Cardiac septum (tissue), 1 donor: ENCODE measurements at regions not wholly inside any gene's neighbourhood (a gene's known extent, or its start where the extent isn't known, plus 50 kb on each side); places are given as distances from the start of the nearest gene placed in this dataset.
"Not testable (repeated sequence)": the region's sequence is repeated elsewhere in the genome, so short reads cannot be mapped to it uniquely, and the experiment has no call there.

Source experiments
- DNase-seq: peaks from one replicate; pipeline ENCODE4 v3.0.0-alpha.2; 2020; ENCODE audit warnings: low spot score
- intact Hi-C: fragments of 100-400 bp; cut with DNase I; formaldehyde crosslinking; loops from one replicate; pipeline ENCODE4 v1.14.0; 2022
- donor health status: DM: no; HTN: no; CAD: no.

DNA sequence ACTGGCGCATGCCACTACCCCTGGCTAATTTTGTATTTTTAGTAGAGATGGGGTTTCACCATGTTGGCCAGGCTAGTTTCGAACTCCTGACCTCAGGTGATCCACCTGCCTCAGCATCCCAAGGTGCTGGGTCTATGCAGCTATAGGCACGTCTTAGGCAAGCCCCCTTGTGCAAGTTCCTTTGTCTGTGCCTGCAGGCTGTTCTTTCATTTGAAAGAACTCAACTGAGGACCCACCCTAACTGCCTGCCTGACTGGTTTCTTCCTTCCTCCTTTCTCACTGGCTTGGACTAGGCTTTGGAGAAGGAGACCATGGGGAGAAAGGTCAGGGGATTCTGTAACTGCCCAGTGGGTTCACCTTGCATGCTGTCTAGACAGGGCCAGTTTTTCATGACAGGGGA lies 361.0 kb downstream of the TYW1 start:
- DNase-seq, intact Hi-C loops: not testable (repeated sequence)

DNA sequence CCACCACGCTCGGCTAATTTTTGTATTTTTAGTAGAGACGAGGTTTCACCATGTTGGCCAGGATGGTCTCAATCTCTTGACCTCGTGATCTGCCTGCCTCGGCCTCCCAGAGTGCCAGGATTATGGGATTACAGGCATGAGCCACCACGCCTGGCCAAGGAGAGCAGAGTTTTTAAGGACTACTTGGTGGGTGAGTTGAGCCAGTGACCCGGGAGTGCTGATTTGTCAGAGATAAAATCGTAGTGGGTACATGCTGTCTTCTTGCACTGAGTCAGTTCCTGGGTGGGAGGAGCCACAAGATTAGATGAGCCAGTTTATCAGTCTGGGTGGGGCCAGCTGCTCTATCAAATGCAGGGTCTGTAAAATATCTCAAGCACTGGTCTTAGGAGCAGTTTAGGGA lies 361.7 kb downstream of the TYW1 start:
- intact Hi-C loops = not testable (repeated sequence)

DNA sequence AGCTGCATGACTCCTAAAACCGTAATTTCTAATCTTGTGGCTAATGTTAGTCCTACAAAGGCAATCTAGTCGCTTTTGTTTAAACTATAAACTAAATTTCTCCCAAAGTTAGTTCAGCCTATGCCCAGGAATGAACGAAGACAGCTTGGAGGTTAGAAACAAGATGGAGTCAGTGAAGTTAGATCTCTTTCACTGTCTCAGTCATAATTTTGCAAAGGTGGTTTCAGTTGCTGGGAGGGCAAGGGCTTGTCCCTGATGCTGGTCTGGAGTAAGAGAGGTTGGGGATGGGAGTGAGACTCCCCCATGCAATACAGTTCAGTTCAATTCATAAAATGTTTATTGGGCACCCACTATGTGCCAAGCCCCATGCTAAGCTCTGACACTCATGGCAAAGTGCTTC lies 362.1 kb downstream of the TYW1 start:
- DNase-seq, intact Hi-C loops: not testable (repeated sequence)

More for the DNA sequence above, 361.7 kb downstream of the TYW1 start:
- DNase-seq = peak; percentile 24

DNA sequence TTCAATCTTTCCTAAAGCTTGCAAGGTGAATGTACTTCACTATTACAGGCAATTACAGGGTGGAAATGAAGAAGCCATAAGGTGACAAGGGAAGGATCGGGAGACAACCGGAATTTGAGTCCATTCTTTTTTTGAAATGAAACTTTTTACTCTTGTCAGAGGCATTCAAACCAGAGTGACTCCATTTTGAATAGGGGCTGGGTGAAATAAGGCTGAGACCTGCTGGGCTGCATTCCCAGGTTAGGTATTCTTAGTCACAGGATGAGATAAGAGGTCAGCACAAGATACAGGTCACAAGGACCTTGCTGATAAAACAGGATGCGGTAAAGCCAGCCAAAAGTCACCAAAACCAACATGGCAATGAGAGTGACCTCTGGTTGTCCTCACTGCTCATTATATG lies 363.3 kb downstream of the TYW1 start:
- peak; percentile 10 for DNase-seq
- intact Hi-C loops = no loop called here

DNA sequence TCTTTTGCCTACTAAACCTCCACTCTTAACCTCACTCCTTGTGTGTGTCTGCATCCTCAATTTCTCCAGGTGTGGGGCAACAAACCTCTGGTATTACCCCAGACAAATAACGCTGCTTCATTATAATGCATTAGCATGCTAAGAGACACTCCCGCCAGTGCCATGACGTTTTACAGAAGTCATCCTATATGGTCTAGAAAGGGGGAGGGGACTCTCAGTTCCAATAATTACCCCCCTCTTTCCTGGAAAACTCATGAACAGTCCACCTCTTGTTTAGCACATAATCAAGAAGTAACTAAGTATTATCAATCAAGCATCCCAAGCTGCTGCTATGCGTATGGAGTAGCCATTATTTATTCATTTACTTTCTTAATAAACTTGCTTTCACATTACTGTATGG lies 364.5 kb downstream of the TYW1 start:
- peak; percentile 20 for DNase-seq
- intact Hi-C loops = no loop called here

DNA sequence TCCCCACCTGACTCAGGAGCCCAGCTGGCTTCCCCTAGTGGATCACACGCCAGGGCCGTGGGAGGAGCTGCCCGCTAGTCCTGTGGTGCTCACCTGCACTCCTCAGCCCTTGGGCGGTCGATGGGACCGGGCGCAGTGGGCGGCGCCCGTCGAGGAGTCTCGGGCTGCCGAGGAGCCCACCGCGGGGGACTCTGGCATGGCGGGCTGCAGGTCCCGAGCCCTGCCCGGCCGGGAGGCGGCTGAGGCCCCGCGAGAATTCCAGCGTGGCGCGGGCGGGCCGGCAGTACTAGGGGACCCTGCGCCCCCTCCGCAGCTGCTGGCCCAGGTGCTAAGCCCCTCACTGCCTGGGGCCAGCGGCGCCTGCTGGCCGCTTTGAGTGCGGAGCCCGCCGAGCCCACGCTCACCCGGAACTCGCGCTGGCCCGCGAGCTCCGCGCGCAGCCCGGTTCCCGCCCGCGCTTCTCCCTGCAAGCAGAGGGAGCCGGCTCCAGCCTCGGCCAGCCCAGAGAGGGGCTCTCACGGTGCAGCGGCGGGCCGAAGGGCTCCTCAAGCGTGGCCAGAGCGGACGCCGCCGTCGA lies 367.9 kb downstream of the TYW1 start:
- no peak for DNase-seq
- intact Hi-C loops = no loop called here

DNA sequence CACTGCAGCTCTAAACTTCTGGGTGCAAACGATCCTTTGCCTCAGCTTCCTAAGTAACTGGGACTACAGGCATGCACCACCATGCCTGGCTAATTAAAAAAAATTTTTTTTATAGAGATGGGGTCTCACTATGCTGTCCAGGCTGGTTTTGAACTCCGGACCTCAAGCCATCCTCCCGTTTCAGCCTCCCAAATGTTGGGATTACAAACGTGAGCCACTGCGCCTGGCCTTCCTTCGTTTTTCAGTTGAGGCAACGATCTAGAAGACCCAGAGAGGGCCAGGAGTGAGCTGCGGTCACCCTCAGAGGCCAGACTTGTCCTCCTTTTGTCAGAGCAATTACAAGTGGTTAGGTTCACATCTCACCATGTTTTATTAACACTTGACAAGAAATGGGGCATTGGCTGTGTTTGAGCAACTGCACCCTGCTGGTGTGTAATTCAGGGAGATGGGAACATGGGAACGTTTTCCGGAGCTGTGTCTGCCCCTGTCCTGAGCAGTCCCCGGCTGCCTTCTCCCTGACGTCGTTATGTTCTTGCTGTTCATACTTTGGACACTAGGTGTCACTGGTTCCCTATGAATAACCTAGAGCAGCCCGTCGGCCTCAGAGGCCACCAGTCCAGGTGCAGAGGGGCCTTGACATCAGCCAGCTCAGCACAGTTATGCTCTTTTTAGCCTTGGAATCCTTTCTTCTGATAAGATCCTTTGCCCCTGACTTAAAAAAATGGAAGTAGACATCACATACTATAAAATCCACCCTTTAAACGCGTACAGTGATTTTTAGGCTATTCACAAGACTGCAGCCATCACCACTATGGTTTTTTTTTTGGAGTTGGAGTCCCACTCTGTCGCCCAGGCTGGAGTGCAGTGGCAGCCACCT lies 375.0 kb downstream of the TYW1 start:
- DNase-seq = no peak
- intact Hi-C loops = no loop called here

DNA sequence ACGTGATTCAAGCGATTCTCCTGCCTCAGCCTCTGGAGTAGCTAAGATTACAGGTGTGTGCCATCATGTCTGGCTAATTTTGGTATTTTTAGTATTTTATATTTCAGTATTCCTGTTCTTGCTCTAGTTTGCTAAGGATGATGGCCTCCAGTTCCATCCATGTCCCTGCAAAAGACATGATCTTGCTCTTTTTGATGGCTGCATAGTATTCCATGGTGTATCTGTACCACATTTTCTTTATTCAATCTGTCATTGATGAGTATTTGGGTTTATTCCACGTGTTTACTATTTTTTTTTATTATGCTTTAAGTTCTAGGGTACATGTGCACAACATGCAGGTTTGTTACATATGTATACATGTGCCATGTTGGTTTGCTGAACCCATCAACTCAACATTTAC lies 376.8 kb downstream of the TYW1 start:
- intact Hi-C loops, DNase-seq: not testable (repeated sequence)

DNA sequence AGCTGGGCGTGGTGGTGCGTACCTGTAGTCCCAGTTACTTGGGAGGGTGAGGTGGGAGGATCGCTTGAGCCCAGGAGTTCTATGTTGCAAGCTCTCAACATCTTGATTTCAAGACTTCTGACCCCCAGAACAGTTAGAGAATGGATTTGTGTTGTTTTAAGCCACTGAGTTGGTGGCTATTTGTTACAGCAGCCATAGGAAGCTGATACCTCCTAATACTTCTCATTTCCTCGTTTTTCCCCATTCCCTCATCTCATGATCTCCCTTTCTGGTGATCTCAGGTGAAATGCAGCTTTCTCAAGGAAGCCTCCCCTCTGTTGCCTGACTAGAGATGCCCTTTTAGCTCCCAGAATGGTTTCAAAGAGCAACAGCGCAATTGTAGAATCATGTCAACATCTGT lies 378.8 kb downstream of the TYW1 start:
- intact Hi-C loops = no loop called here
- no peak for DNase-seq

DNA sequence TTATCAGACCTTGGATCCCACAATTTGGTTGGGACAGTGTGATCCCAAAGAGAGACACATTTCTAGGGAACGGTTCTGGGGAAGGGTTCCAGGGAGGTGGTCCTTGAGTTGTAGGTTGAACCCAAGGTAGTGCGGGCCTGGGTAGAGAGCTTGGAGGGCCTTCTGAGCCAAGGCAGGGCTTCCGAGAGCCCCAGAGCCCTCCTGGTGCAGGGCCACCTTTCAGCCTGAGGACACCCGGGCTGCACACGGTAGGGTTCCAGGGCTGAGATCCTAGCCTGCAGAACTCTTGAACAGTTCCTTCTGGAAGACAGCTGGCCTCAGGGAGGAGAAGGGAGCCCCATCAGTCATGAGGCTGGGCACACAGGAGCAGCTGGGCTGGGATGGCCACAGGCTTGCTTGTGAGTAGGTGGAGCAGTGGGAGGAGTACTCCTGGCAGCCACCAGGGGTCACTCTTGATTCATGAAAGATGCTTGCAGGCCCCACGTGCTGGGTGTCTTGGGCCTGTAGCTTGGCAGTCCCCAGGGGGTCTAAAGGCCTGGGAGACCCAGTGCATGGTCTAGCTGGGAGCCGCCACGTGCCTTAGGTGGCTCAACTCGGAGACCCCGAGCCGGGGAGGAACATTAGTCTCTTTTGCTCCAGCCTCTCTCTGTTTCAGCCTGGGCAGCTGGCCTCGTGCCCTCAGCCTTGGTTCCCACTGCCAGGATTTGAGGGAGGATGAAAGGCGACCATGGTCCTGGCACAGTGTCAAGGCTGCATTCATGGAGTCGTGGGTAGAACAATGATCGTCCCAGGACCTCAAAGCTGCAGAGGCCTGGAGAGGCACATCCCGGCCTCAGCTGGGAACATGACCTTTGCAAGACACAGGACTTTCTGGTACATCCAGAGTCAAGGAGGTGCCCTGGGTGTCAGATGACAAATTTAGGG lies 381.6 kb downstream of the TYW1 start:
- peak; percentile 76 for DNase-seq
- intact Hi-C loops = no loop called here

DNA sequence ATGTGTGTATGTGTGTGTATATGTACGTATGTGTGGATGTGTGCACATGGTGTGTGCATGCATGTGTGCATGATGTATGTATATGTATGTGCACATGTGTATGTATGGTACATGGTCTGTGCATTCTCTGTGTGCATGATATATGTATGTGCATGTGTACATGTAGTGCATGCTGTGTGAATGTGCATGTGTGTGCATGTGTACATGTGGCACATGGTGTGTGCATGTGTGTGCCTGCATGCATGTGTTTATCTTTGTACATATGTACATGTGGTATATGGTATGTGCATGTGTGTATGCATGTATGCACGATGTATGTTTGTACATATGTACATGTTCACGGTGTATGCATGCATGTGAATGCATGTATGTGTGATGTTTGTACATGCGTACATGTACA lies 383.7 kb downstream of the TYW1 start:
- intact Hi-C loops = no loop called here
- no peak for DNase-seq

DNA sequence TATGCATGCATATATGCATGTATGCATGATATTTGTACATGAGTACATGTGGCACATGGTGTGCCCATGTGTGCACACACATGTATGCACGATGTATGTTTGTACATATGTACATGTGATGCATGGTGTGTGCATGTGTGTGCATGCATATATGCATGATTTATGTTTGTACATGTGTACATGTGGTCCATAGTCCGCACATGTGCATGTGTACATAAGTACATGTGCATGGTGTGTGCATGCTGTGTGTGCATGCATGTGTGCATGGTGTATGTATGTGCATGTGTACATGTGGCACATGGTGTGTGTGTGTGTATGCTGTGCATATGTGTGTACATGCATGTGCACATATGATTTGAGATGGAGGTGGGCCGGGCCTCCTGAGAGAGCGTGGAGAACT lies 384.2 kb downstream of the TYW1 start:
- DNase-seq = no peak
- intact Hi-C loops = no loop called here

DNA sequence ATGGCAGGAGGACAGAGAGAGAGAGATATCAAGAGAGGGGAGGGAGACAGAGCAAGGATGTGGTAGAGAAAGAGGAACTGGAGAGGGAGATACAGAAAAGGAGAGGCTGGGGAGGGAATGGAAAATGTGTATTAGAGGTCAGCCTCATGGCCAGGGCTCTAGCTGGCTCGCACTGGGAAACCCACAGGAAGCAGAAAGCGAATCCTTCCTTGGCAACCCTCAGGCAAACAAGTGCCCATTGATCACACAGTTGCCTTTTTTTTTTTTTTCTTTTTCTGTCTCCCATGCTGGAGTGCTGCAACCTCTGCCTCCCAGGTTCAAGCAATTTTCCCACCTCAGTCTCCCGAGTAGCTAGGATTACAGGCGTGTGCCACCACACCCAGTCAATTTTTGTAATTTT lies 391.2 kb downstream of the TYW1 start:
- intact Hi-C loops = no loop called here
- no peak for DNase-seq

DNA sequence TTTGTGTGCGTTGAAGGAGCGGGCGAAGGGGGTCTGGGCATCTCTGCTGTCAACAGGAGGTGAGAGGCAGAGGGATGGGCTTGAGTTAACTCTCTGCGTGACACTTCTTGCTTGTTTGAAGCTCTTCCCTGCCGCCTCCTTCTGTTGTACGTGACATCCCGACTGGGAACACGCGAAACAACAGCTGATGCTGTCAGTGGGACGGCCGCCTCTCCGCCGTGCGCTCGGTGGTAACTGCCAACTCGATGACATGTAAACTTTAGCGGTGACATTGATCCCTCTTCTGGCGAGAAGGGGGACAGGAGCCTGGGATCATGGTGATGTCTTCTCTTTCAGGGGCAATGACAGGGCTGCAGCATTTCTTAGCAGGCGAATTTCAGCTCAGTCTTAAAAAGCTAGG lies 394.5 kb downstream of the TYW1 start:
- DNase-seq = no peak
- intact Hi-C loops = no loop called here

DNA sequence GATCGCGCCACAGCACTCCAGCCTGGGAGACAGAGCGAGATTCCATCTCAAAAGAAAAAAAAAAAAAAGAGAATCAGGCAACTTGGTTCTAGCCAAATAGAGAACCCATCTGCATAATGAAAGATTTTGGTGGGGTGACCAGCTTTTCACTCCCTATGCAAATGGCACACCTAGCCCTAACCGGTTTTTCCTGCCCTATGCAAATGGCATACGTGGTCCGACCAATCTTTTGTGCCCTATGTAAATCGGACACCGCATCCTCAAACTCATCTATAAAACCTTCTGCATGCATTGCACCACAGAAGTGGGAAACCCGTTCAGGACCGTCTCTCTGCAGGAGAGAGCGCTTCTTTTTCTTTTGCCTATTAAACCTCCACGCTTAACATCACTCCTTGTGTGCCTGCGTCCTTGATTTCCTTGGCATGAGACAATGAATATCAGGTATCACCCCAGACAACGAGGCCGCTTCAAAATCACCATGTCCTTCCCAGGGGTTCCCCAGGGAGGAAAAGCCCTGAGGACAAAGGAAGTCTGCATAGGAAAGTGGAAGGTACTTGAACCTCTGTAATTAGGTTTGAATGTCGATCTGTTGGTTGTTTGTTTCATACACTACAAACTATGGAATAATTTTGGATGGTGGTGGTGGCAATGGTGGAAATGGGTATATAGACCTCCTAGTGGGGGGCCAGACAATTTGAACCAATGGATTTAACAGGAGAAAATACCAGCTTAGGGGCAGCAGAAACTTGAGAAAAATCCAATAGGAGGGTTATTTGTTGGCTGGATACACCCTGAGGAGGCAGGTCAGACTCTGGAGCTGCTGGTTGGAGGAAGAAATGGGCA lies 396.2 kb downstream of the TYW1 start:
- intact Hi-C loops = no loop called here
- DNase-seq = no peak

DNA sequence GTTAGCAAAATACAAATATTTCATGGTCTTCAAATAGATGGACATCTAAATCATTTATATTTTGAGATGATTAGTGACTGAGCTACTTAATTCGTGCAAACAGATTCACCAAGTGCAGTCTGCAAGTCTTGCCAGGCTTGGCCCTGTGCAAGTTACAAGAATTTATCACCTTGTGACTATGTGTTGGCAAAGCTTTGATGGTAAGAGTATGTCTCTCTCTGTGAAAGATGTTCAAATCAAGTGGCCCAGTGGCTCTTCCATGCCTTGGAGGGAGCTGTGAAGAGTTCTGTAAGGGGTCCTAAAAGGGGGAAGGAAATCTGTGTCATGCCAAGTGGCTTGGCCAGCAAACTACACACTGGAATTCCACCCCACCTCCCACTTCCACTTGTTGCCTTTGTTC lies 397.3 kb downstream of the TYW1 start:
- intact Hi-C loops = no loop called here

DNA sequence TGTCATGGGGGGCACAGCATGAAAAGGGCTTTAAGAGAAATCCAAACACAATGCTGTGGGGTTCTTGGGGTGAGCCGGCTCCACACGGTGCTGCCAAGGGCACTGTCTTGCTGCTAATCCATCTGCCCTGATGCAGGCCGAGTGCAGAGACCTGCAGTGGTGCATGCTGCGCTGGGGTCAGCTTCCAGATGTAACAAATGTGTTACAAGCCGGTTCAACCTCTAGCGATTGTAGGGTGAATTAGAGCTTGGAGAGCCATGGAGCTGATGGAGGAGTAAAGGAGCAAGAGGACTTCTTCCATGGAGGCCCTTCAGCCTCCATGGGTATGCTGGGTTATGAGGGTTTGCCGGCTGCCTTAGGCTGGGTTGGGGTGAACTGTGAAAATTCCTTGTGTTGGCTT lies 402.3 kb downstream of the TYW1 start:
- intact Hi-C loops = no loop called here
- DNase-seq = no peak

More for the DNA sequence above, 397.3 kb downstream of the TYW1 start:
- no peak for DNase-seq

DNA sequence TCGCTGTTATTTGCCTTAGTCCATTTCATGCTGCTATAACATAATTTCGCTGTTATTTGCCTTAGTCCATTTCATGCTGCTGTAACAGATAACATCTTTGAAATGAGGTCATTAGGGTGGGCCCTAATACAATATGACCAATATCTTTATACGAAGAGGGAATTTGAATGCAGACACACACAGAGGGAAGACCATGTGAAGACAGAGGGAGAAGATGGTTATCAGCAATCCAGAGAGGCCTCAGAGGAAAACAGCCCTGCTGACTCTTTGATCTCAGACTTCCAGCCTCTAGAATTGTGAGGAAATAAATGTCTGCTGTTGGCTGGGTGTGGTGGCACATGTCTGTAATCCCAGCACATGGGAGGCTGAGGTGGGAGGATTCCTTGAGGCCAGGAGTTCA lies 404.9 kb downstream of the TYW1 start:
- no peak for DNase-seq
- intact Hi-C loops = no loop called here

DNA sequence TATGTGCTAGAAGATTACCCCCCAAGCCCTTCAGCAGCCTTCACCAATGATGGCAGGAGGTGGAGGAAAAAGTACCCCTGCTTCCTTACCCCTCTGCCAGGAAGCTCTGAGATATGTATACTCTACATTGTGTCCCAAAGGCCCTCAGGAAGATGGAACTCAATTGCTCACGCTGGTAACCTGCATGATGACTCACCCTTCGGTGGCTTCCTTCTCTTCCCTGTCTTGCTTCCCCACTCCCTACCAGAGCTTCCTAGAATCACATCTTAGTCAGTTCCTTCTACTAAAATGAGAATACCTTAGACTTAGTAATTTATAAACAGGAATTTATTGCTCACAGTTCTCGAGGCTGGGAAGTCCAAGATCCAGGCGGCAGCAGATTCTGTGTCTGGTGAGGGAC lies 405.6 kb downstream of the TYW1 start:
- DNase-seq = no peak
- intact Hi-C loops = no loop called here
